ENCODE measurements at regions not wholly inside any gene's neighbourhood (a gene's known extent, or its start where the extent isn't known, plus 50 kb on each side); places are given as distances from the start of the nearest gene placed in this dataset.

DNA sequence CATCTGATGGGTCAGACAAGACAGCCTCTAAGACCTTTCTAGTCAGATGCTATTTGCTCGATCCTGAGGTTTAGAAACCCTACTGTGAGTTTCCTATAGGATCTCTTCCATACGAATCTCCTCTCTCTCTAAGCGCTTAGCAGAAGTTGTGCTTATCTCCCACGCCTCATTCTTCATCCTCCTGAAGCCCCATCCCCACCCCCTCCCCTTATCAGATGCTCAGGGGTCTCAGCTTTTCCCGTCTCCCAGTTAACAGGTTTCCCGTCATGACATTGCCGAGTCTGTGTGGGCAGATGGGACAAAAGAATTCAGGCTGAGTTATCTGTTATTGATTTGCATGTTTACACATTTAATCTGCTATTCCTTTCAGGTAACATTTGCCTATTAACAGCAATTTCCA is 99.0 kb upstream of the PIRT start:
- H3K4me1 Mint-ChIP-seq, result no peaks in the 10 kb centered on the region
- no peak overlapping the region for H3K4me3 Mint-ChIP-seq
- DNase-seq (ENCODE audit: low read depth, low spot score), result no peak
- no peaks in the 10 kb centered on the region for H3K36me3 Mint-ChIP-seq (ENCODE audit: low read depth)
- no peak overlapping the region for H3K27ac Mint-ChIP-seq (ENCODE audit: unreplicated experiment)
- no peaks in the 10 kb centered on the region for H3K9me3 Mint-ChIP-seq
- TF ChIP-seq, protein P1, sequence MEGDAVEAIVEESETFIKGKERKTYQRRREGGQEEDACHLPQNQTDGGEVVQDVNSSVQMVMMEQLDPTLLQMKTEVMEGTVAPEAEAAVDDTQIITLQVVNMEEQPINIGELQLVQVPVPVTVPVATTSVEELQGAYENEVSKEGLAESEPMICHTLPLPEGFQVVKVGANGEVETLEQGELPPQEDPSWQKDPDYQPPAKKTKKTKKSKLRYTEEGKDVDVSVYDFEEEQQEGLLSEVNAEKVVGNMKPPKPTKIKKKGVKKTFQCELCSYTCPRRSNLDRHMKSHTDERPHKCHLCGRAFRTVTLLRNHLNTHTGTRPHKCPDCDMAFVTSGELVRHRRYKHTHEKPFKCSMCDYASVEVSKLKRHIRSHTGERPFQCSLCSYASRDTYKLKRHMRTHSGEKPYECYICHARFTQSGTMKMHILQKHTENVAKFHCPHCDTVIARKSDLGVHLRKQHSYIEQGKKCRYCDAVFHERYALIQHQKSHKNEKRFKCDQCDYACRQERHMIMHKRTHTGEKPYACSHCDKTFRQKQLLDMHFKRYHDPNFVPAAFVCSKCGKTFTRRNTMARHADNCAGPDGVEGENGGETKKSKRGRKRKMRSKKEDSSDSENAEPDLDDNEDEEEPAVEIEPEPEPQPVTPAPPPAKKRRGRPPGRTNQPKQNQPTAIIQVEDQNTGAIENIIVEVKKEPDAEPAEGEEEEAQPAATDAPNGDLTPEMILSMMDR (conservative IDR thresholded peaks at IDR 0.05), result no peak
- H3K27me3 Mint-ChIP-seq (ENCODE audit: low read depth), result peaks cover 6% of the 10 kb centered on the region

DNA sequence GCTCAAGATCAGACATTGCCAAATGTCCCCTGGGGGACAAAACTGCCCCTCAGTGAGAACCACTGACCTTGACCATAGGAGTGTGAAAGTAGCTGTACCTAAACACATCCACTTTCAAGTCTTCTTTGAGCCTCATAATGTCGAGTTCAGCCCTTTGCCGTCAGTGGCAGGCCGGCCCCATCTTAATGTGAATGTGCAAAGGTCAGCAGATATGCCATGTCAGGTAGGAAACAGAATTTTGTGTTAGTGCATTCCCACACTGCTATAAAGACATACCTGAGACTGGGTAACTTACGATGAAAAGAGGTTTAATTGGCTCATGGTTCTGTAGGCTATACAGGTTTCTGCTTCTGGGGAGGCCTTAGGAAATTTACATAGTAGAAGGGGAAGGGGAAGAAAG is 95.1 kb upstream of the PIRT start:
- no peaks in the 10 kb centered on the region for H3K9me3 Mint-ChIP-seq
- H3K36me3 Mint-ChIP-seq (ENCODE audit: low read depth), result no peaks in the 10 kb centered on the region
- H3K4me3 Mint-ChIP-seq, result no peak overlapping the region
- H3K27ac Mint-ChIP-seq (ENCODE audit: unreplicated experiment), result no peak overlapping the region
- no peaks in the 10 kb centered on the region for H3K27me3 Mint-ChIP-seq (ENCODE audit: low read depth)
- DNase-seq (ENCODE audit: low read depth, low spot score), result no peak
- TF ChIP-seq, protein P1 (conservative IDR thresholded peaks at IDR 0.05), result no peak
- no peaks in the 10 kb centered on the region for H3K4me1 Mint-ChIP-seq

DNA sequence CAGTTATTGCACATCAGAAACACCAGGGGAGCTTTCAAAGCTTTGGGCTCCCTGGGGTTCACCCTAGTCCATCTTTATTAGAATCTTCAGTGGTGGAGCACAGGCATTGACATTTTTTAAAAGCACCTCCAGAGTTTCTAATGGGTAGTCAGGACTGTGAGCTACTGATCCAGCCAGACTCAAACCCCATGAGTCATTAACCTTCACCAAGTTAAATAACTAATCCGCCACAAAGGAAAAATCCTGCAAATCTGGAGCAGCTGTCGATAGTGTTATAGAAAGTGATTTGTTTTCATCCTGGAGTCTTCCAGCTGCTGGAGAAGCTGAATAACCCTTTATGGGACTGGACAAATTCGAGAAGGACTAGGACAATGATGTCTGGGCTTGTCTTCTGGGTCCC is 93.2 kb upstream of the PIRT start:
- DNase-seq (ENCODE audit: low read depth, low spot score), result no peak
- TF ChIP-seq, protein P1 (conservative IDR thresholded peaks at IDR 0.05), result no peak
- H3K27ac Mint-ChIP-seq (ENCODE audit: unreplicated experiment), result no peak overlapping the region
- no peak overlapping the region for H3K4me3 Mint-ChIP-seq
- H3K36me3 Mint-ChIP-seq (ENCODE audit: low read depth), result no peaks in the 10 kb centered on the region
- no peaks in the 10 kb centered on the region for H3K9me3 Mint-ChIP-seq
- no peaks in the 10 kb centered on the region for H3K4me1 Mint-ChIP-seq
- H3K27me3 Mint-ChIP-seq (ENCODE audit: low read depth), result no peaks in the 10 kb centered on the region

DNA sequence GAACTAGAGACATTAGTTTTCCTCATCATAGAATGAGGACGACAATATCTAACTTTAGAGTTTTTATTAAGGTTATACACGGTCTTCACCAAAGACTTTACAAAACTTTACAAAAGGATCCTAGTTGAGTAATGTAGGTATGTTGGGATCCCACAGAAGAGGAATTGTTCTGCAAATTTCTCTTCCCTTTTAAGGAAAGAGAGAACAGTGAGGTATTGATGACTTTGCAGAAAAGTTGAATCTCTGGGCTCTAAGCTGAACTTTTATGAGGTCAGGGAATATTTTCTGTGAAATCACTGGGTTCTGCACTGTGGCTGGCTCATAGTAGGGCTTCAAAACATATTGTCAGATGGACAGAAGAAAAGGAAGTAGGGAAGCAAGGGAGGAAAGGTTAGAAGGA is 89.8 kb upstream of the PIRT start:
- DNase-seq (ENCODE audit: low read depth, low spot score), result no peak
- TF ChIP-seq, protein P1 (conservative IDR thresholded peaks at IDR 0.05), result no peak
- H3K4me1 Mint-ChIP-seq, result no peaks in the 10 kb centered on the region
- no peak overlapping the region for H3K27ac Mint-ChIP-seq (ENCODE audit: unreplicated experiment)
- H3K27me3 Mint-ChIP-seq (ENCODE audit: low read depth), result no peaks in the 10 kb centered on the region
- H3K4me3 Mint-ChIP-seq, result no peak overlapping the region
- H3K9me3 Mint-ChIP-seq, result no peaks in the 10 kb centered on the region
- no peaks in the 10 kb centered on the region for H3K36me3 Mint-ChIP-seq (ENCODE audit: low read depth)

DNA sequence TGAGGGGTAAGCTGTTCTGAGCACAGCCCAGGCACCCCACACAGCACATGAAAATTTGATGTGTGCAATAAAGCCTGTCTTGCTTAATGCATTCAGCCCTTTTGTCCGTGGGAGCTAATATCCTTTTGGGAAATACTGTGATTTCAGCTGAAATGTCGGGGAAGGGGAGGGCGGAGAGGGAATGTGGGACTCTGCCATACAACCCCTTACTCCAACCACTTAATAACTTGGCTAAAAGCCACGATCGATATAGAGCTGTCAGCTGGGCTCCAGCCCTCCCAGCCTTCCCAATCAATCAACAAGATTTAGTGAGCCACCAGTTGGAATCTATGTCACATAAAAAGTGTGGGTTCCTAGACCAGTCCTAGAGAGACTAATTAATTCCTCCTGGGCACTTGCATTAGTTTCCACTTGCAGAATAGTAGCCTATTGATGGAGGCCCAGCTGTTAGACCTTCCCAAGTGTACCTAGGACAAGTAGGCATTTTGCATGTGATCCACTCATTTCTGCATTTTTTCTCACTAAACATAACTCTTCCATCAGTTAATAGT is 82.7 kb upstream of the PIRT start:
- no peaks in the 10 kb centered on the region for H3K4me1 Mint-ChIP-seq
- no peaks in the 10 kb centered on the region for H3K36me3 Mint-ChIP-seq (ENCODE audit: low read depth)
- no peak overlapping the region for H3K4me3 Mint-ChIP-seq
- H3K9me3 Mint-ChIP-seq, result no peaks in the 10 kb centered on the region
- no peak for DNase-seq (ENCODE audit: low read depth, low spot score)
- TF ChIP-seq, protein P1 (conservative IDR thresholded peaks at IDR 0.05), result no peak
- no peak overlapping the region for H3K27ac Mint-ChIP-seq (ENCODE audit: unreplicated experiment)
- peaks cover 7% of the 10 kb centered on the region for H3K27me3 Mint-ChIP-seq (ENCODE audit: low read depth)

DNA sequence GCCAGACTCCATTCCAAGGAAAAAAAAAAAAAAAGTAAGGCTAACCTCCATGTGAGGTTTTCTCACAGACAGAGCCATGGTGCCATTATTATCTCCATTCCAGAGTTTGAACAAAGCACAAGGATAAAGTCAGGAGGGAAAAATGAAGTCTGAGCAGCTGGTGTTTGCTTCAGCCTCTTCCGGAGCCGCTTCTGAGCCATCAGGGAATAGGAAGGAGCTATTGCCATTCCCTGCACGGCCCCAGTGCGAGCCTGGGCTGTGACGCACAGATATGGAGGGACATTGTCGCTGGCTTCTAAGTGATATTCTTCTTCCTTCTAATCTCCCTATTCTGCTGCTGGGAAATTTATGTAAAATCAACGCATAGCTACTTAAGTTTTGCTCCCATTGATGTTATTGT is 69.5 kb upstream of the PIRT start:
- Mint-ChIP-seq H3K4me1 (no peaks in the 10 kb centered on the region), H3K27ac (ENCODE audit: unreplicated experiment) (no peak overlapping the region), H3K27me3 (ENCODE audit: low read depth) (peaks cover 16% of the 10 kb centered on the region), H3K9me3 (peaks cover 5% of the 10 kb centered on the region), H3K36me3 (ENCODE audit: low read depth) (no peaks in the 10 kb centered on the region), H3K4me3 (no peak overlapping the region)
- no peak for DNase-seq (ENCODE audit: low read depth, low spot score)
- TF ChIP-seq, protein P1 (conservative IDR thresholded peaks at IDR 0.05), result no peak

Measured in neural crest cell (in vitro differentiated cells).